Middle frontal gyrus (tissue), 1 donor: ENCODE measurements at regions not wholly inside any gene's neighbourhood (a gene's known extent, or its start where the extent isn't known, plus 50 kb on each side); places are given as distances from the start of the nearest gene placed in this dataset.

Source experiments
- DNase-seq: peaks from one replicate; pipeline ENCODE4 v3.0.0-alpha.2; 2015; ENCODE audit warnings: low spot score; ENCODE audit errors: extremely low spot score

GRCh38 chr12:124517260-124518050 is 50.0 kb downstream of the NCOR2 start:
- no peak for DNase-seq

GRCh38 chr12:124516850-124517249 is 50.6 kb downstream of the NCOR2 start:
- DNase-seq = no peak

- no peak for DNase-seq
Observed at GRCh38 chr12:124515981-124516380, 51.4 kb downstream of the NCOR2 start.

GRCh38 chr12:124514996-124515932 is 52.1 kb downstream of the NCOR2 start:
- no peak for DNase-seq

- DNase-seq = no peak
Observed at GRCh38 chr12:124514145-124514995, 53.0 kb downstream of the NCOR2 start.

GRCh38 chr12:124513297-124513867 is 54.0 kb downstream of the NCOR2 start:
- DNase-seq = no peak

- DNase-seq = peak; percentile 59
Observed at GRCh38 chr12:124512667-124513296, 54.6 kb downstream of the NCOR2 start.

GRCh38 chr12:124511259-124511985 is 56.0 kb downstream of the NCOR2 start:
- DNase-seq = no peak

GRCh38 chr12:124510301-124510970 is 57.0 kb downstream of the NCOR2 start:
- no peak for DNase-seq

GRCh38 chr12:124509676-124510300 is 57.6 kb downstream of the NCOR2 start:
- no peak for DNase-seq

GRCh38 chr12:124509300-124509675 is 58.1 kb downstream of the NCOR2 start:
- no peak for DNase-seq

- no peak for DNase-seq
Observed at GRCh38 chr12:124508381-124509079, 58.9 kb downstream of the NCOR2 start.

- no peak for DNase-seq
Observed at GRCh38 chr12:124507188-124508109, 60.0 kb downstream of the NCOR2 start.

- DNase-seq = no peak
Observed at GRCh38 chr12:124506832-124507153, 60.6 kb downstream of the NCOR2 start.

- no peak for DNase-seq
Observed at GRCh38 chr12:124506145-124506831, 61.1 kb downstream of the NCOR2 start.

GRCh38 chr12:124505001-124505818 is 62.2 kb downstream of the NCOR2 start:
- DNase-seq = no peak
